ENCODE measurements at regions not wholly inside any gene's neighbourhood (a gene's known extent, or its start where the extent isn't known, plus 50 kb on each side); places are given as distances from the start of the nearest gene placed in this dataset.
A peak's percentile ranks its signal among the peaks of the same experiment; 100 is the strongest.

GRCh38 chr11:19330416-19330815, 89.7 kb upstream of the E2F8 start:
- no peak for TF ChIP-seq CTCF (IDR thresholded peaks at IDR 0.05; ENCODE audit: low read length, missing control alignments)
- no peak overlapping the region for H3K4me3 ChIP-seq (replicated peaks; ENCODE audit: low read depth, low read length)
- DNase-seq (ENCODE audit: low read depth) = no peak

GRCh38 chr11:19329970-19330369, 89.2 kb upstream of the E2F8 start:
- no peak overlapping the region for H3K4me3 ChIP-seq (replicated peaks; ENCODE audit: low read depth, low read length)
- DNase-seq (ENCODE audit: low read depth) = no peak
- TF ChIP-seq CTCF (IDR thresholded peaks at IDR 0.05; ENCODE audit: low read length, missing control alignments) = no peak

GRCh38 chr11:19328586-19329311, 88.0 kb upstream of the E2F8 start:
- H3K4me3 ChIP-seq (replicated peaks; ENCODE audit: low read depth, low read length) = no peak overlapping the region
- DNase-seq (ENCODE audit: low read depth) = no peak
- TF ChIP-seq CTCF (IDR thresholded peaks at IDR 0.05; ENCODE audit: low read length, missing control alignments) = no peak

- TF ChIP-seq CTCF (IDR thresholded peaks at IDR 0.05; ENCODE audit: low read length, missing control alignments) = no peak
- H3K4me3 ChIP-seq (replicated peaks; ENCODE audit: low read depth, low read length) = no peak overlapping the region
- no peak for DNase-seq (ENCODE audit: low read depth)
These were observed 86.5 kb upstream of the E2F8 start for GRCh38 chr11:19327280-19327679.

- TF ChIP-seq CTCF (IDR thresholded peaks at IDR 0.05; ENCODE audit: low read length, missing control alignments) = peak; percentile 56
- H3K4me3 ChIP-seq (replicated peaks; ENCODE audit: low read depth, low read length) = no peak overlapping the region
- DNase-seq (ENCODE audit: low read depth) = peak; percentile 64
These were observed 85.8 kb upstream of the E2F8 start for GRCh38 chr11:19326499-19326898.

- H3K4me3 ChIP-seq (replicated peaks; ENCODE audit: low read depth, low read length) = no peak overlapping the region
- peak; percentile 54 for TF ChIP-seq CTCF (IDR thresholded peaks at IDR 0.05; ENCODE audit: low read length, missing control alignments)
- DNase-seq (ENCODE audit: low read depth) = peak; percentile 41
These were observed 82.8 kb upstream of the E2F8 start for GRCh38 chr11:19323502-19323901.

GRCh38 chr11:19321351-19321750, 80.6 kb upstream of the E2F8 start:
- no peak overlapping the region for H3K4me3 ChIP-seq (replicated peaks; ENCODE audit: low read depth, low read length)
- no peak for DNase-seq (ENCODE audit: low read depth)
- no peak for TF ChIP-seq CTCF (IDR thresholded peaks at IDR 0.05; ENCODE audit: low read length, missing control alignments)
